Renal pelvis (tissue), 1 donor: ENCODE measurements at regions not wholly inside any gene's neighbourhood (a gene's known extent, or its start where the extent isn't known, plus 50 kb on each side); places are given as distances from the start of the nearest gene placed in this dataset.
A peak's percentile ranks its signal among the peaks of the same experiment; 100 is the strongest.
"Not testable (repeated sequence)": the region's sequence is repeated elsewhere in the genome, so short reads cannot be mapped to it uniquely, and the experiment has no call there.

ENCODE experiments used
- DNase-seq: peaks from one replicate; pipeline ENCODE4 v3.0.0-alpha.2; 2013

DNA sequence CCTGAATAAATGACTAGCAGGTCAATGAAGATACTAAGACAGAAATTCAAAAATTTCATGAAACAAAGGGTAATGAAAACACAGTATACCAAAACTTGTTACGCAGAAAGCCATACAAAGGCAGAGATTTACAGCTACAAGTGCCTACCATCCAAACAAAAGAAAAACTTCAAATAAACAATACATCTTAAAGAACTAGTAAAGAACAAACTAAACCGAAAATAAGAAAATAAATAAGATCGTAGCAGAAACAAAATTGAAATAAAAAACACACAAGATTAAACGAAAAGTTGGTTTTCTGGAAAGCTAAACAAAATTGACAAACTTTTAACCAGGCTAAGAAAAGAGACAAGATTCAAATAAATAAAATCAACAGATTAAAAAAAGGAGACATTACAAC is 51.5 kb downstream of the VPREB1 start:
- DNase-seq, result not testable (repeated sequence)

DNA sequence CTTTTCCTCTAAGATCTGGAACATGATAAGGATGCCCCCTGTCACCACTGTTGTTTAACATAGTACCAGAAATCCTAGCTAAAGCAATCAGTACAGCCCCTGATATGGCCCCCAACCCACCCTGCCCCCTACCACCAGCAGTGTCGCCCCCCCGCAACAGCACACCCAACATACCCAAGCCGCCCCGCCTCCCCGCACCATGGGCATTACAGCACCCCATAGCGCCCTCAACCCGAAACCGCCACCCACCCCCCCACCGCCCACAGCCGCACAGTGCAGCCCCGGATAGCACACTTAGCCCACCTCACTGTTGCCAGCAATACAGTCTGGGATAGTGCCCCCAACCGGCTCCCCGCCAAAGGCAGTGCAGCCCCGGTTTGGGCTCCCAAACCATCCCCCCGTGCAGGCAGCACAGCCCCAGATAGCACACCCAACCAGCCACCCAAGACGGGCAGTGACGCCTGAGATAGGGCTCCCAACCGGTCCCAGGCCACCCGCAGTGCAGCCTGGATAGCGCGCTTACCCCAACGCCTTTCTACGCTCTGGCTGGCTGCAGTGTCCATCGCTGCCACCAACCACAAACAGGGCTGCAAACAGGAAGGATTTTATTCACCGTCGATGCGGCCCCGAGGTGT is 52.7 kb downstream of the VPREB1 start:
- peak; percentile 12 for DNase-seq

DNA sequence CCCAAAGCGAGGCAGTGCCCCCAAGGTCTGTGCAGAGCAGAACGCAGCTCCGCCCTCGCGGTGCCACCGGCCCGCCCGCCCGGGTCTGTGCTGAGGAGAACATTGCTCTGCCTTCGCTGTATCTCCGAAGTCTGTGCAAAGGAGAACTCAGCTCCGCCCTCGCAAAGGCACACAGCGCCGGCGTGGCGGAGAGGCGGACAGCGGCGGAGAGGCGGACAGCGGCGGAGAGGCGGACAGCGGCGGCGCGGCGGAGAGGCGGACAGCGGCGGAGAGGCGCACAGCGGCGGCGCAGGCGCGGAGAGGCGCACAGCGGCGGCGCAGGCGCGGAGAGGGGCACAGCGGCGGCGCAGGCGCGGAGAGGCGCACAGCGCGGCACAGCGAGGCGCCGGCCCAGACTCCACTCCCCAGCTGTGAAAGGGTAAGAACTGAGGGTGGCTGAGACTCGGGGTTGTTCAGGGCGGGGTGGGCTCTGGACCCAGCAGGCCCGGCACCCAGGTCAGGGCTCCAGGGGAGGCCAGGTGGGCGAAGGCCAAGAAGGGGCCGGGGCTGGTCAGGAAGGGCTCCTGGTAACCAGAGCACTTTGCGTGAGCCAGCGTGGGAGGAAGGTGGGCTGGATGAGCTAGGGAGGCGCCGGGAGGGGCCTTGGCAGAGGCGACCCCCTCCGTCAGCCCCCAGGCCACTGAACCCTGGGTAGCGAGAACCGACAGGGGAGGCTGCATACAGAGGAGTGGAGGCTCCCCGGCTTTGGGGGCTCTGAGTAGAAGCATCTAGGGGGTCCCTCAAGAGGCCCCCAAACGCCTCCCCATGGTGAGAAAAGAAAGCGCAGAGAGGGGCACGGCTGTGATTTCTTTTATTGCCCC is 53.4 kb downstream of the VPREB1 start:
- peak; percentile 53 for DNase-seq

DNA sequence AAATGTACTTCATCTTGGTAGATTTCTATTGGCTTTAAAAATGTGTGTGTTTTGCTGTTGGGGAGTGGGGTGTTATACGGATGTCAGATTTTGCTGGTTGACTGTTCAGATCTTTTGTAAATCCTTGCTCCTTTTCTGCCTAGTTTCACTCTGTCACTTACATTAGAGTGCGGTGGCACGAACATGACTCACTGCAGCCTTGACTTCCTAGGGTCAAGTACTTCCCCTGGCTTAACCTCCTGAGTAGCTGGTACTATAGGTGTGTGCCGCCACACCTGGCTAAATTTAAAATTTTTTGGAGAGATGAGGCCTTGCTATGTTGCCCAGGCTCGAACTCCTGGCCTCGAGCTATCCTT is 54.0 kb downstream of the VPREB1 start:
- DNase-seq, result not testable (repeated sequence)

DNA sequence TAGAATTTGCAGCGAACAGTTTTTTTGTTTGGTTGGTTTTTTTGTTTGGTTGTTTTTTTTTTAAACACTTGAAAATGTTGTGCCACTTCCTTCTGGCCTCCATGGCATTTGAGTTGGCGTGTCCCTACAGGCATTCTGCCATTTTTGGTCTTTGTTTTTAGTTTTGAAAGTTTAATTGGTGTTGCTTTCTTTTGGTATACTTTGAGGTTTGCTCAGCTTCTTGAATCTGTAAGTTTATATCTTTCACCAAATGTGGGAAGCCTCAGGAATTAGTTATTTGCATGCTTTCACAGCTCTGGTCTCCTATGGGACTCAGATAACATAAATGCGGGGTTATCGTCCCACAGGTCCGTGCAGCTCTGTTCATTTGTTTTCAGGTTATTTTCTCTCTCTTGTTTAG is 55.9 kb downstream of the VPREB1 start:
- DNase-seq, result not testable (repeated sequence)

DNA sequence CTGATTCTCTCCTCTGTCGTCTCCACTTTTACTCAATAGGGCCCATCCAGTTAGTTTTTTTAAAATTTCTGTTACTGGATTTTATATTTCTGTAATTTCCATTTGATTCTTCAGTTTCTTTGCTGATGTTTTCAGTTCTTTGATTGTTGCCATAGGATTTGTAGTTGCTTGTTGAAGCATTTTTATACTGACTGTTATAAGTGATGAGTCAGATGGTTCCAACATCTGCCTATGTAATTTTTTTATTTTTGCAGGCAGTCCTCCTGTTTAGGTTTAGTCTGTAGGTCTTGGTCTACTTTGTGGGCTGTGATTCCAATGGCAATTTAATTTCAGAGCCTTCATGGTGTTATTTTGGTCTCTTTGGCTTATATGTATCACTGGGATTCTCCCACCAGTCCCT is 56.4 kb downstream of the VPREB1 start:
- DNase-seq, result not testable (repeated sequence)

DNA sequence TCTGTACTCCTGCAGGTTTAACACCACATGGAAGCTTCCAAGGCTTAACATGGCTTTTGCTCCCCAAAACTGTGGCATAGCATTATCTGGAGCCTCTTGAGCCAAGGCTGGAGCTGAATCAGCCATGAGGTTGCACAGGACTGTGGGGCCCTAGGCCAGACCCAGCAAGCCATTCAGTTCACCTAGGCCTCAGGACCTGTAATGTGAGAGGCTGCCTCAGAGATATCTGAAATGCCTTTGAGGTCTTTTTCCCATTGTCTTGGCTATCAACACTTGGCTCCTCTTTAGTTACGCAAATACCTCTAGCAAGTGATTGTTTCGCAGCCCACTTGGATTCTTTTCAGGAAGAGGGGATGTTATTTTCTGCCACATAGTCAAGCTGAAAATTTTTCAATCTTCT is 72.0 kb downstream of the VPREB1 start:
- no peak for DNase-seq

DNA sequence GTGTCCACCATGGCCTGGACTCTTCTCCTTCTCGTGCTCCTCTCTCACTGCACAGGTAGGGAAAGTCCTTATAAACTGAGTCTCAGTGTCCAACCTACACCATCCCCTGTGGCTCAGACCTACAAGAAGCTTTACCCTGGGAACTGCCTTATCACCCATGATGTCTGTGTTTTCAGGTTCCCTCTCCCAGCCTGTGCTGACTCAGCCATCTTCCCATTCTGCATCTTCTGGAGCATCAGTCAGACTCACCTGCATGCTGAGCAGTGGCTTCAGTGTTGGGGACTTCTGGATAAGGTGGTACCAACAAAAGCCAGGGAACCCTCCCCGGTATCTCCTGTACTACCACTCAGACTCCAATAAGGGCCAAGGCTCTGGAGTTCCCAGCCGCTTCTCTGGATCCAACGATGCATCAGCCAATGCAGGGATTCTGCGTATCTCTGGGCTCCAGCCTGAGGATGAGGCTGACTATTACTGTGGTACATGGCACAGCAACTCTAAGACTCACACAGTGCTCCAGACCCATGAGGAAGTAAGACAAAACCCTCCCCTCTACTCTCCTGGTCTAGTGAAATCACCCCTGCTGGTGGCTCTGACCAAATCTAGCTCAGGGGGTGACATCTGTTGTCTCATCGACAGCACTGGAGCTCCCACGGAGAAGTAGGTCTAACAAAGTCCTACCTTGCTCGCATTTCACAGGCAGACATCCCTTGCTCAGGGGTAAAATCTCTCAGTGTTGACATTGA is 74.3 kb downstream of the VPREB1 start:
- DNase-seq, result no peak

DNA sequence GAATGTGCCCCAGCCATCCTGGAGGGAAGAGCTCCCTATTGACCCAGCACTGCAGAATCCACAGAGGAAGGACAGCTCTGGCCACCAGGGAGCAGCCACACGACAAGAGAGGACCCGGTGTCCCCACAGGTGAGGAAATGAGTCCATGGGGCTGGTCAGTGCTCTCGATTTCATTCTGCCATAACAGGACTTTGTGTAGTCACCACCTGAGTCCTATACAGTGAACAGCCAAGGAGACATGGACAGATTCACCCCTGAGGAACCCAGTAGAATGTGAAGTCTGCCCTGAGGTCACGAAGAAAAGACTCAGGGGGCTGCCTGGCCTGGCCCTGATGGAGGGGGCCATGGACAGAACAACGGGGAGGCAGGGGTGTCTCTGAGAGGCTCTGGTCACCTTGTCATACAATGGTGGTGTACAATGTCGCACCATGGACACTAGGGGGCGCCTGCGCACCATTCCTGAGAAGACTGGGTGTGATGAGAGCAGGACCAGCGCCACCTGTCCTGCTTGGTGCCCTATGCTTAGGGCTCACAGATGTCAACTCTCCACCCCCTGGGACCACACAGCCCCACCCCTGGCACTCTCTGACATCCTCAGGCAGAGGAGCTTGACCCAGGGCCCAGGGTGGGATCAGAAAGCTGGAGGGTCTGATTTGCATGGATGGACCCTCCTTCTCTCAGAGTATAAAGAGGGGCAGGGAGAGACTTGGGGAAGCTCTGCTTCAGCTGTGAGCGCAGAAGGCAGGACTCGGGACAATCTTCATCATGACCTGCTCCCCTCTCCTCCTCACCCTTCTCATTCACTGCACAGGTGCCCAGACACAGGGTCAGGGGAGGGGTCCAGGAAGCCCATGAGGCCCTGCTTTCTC is 77.4 kb downstream of the VPREB1 start:
- peak; percentile 47 for DNase-seq

DNA sequence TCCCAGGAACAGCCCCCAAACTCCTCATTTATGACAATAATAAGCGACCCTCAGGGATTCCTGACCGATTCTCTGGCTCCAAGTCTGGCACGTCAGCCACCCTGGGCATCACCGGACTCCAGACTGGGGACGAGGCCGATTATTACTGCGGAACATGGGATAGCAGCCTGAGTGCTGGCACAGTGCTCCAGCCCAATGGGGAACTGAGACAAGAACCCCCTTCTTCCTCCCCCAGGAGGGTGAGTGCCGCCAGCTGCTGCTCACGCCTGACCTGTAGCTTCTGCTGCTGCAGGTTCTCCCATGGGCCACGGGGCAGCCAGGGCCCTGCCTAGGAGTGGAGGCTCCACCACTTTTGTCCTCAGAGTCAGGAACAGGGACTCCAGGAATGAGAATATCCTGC is 78.2 kb downstream of the VPREB1 start:
- no peak for DNase-seq

DNA sequence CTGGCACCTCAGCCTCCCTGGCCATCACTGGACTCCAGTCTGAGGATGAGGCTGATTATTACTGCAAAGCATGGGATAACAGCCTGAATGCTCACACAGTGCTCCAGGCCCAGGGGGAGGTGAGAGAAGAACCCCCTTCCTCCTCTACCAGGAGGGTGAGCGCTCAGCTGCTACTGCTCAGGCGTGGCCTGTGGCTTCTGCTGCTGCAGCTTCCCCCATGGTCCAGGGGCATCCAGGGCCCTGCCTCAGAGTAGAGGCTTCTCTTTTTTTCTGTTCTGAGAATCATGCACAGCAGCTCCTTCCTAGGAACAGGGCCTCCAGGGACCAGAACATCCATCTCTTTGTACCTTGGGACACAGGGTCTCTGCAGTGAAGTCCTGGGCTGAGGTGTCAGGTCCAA is 83.1 kb downstream of the VPREB1 start:
- DNase-seq, result no peak

DNA sequence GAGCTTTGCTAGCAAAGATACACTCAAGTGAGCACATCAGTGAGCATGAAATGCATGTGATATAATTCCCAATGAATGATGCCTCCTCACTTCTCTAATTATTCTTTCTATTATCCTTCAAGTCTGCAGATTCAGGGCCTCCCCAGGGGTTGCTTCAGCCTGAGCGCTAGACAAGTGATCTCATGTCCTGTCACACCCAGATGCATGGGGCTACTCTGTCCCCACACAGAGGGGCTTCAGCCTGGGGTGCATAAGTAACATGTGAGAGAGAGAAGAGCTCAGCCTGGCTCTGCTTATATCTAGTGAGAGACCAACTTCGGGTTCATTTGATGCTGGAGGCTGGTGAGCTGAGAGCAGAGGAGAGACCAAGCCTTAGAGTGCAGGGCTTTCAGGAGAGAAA is 85.2 kb downstream of the VPREB1 start:
- DNase-seq, result no peak

DNA sequence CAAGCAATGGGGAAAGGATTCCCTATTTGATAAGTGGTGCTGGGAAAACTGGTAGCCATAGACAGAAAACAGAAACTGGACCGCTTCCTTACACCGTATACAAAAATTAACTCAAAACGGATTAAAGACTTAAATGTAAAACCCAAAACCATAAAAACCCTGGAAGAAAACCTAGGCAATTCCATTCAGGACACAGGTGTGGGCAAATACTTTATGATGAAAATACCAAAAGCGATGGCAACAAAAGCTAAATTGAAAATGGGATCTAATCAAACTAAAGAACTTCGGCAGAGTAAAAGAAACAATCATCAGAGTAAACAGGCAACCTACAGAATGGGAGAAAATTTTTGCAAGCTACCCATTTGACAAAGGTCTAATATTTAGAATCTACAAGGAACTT is 91.1 kb downstream of the VPREB1 start:
- not testable (repeated sequence) for DNase-seq

DNA sequence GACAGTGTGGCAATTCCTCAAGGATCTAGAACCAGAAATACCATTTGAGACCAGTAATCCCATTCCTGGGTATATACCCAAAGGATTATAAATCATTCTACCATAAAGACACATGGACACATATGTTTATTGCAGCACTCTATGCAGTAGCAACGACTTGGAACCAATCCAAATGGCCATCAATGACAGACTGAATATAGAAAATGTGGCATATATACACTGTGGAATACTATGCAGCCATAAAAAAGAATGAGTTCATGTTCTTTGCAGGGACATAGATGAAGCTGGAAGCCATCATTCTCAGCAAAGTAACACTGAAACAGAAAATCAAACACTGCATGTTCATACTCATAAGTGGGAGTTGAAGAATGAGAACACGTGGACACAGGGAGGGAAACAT is 91.7 kb downstream of the VPREB1 start:
- not testable (repeated sequence) for DNase-seq

DNA sequence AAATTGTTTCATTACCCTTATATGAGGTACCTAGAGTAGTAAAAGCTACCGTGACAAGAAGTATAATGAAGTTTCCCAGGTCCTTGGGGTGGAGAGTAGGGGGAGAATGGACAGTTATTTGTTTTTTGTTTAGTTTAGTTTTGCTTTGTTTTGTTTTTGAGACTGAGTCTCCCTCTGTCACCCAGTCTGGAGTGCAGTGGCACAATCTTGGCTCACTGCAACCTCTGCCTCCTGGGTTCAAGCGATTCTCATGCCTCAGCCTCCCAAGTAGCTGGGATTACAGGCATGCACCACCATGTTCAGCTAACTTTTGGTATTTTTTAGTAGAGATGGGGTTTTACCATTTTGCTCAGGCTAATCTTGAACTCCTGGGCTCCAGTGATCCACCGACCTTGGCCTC is 94.2 kb downstream of the VPREB1 start:
- DNase-seq, result not testable (repeated sequence)

DNA sequence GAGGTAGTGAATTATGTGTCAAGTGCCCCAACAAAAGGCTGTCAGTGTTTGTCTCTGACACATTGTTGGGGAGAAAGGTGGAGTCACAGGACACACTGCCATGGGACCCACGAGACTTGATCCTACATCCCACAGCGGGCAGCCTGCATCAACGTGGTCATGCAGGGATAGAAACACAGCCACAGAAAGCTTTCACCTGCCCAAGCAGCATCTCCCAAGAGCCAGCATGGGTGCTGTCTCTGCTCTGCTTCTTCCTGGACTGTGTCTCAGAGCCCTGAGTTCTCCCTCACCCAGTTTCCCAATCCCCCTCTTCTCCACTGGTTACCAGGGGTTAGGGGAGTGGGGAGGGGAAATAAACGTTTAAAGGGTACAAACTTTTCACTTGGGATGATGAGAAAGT is 97.2 kb downstream of the VPREB1 start:
- no peak for DNase-seq

DNA sequence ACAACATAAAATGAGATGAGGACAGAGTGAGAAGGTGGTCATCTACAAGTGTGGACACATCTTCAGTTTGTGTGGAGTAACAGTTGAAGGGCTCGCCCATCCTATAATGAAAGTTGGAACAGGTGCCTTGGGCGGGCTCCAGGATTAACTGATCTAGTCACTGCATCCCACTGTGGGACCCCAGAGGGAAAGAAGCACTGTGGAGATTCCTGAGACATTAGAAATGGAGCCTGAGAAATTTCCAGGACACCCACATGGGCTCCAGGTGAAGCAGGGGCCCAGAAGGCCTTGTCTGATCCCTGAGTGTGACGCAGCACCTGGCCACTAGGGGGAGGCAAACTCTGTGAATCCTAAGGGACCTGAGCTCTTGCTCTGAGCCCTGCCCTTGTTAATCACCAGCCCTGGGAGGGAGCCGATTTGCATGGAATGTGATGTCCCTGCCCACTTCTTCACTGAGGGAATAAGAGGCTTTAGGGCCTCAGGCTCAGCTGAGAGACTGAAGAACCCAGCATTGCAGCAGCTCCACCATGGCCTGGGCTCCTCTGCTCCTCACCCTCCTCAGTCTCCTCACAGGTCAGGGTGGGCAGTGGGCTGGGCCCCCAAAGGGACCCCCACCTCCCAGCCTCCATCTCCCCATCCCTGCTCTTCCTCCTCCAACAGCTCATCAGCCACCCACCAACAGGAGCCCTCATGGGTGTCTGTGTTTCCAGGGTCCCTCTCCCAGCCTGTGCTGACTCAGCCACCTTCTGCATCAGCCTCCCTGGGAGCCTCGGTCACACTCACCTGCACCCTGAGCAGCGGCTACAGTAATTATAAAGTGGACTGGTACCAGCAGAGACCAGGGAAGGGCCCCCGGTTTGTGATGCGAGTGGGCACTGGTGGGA is 98.4 kb downstream of the VPREB1 start:
- peak; percentile 79 for DNase-seq

DNA sequence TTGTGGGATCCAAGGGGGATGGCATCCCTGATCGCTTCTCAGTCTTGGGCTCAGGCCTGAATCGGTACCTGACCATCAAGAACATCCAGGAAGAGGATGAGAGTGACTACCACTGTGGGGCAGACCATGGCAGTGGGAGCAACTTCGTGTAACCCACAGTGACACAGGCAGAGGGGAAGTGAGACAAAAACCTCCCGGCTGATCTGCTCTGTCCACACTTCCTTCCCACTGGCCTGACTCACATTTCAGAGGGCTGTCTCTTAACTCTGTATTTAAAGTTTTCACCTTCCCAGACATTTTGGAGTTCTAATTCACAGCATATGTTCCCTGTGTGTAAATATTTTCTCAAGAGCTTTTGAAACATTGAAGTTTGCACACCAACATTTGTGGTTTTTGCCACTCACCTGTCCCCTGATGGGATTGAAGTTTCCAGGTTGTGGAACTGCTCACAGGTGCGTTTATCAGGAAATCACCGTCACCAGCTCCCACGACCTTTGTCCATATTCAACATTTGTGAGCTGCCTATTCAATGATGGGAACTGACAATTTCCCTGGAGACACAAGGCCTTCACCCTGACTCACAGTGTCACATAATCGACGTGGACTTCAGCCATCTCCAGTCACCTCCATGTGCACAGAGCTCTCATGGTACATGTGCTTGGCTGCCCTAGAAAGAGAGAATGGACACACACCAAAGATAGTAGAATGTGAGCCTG is 99.2 kb downstream of the VPREB1 start:
- no peak for DNase-seq

DNA sequence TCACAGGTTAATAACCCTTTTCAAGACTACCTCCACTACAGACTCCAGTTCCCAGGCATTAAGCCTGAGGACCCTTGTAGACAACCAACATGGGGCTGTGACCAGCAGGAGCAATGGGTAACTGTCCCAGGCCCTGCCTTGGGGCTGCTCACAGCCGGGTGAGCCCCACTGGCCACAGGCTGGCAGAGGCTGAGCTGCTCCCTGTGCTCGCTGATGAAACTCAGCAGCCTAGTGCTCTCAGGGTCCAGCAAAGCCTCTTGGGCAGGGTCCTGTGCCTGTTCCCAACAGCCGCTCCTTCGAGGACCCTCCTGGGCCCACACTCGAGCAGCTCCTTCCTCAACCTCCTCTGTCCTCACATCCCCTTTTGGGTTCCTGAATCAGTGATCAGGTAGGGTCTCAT is 99.8 kb downstream of the VPREB1 start:
- no peak for DNase-seq

DNA sequence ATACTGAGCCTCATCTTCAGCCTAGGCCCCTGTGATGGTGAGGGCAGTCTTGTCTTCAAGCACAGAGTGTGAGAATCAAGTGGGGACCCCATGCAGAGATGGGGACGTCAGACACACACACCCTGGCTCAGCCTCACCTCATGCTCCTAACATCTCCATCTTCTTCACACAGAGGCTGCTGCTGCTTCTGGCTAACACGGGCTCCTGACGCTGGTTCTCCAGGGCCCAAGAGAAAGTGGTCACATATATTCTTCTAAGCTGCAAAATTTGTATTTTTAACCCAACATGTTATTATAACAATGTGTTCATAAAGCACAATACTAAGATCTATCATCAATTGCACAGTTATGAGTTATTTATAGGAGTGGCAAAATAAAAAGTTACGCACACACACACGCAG is 101.2 kb downstream of the VPREB1 start:
- DNase-seq, result no peak
